GM19395 (cell line): ENCODE measurements at regions not wholly inside any gene's neighbourhood (a gene's known extent, or its start where the extent isn't known, plus 50 kb on each side); places are given as distances from the start of the nearest gene placed in this dataset.

ENCODE experiments used
- ATAC-seq: cut with Tn5 transposase; IDR thresholded peaks from one replicate; pipeline ENCODE4 v1.9.1; 2021; ENCODE audit warnings: mild to moderate bottlenecking, moderate library complexity; ENCODE audit not compliant: unreplicated experiment

- no peak for ATAC-seq
These were observed 303.3 kb downstream of the ARRDC4 start for GRCh38 chr15:98263787-98264186.

- no peak for ATAC-seq
These were observed 305.8 kb downstream of the ARRDC4 start for GRCh38 chr15:98266295-98266694.

- no peak for ATAC-seq
These were observed 307.7 kb downstream of the ARRDC4 start for GRCh38 chr15:98268163-98268562.

- no peak for ATAC-seq
These were observed 312.1 kb downstream of the ARRDC4 start for GRCh38 chr15:98272625-98273024.

GRCh38 chr15:98276018-98276417, 315.5 kb downstream of the ARRDC4 start:
- no peak for ATAC-seq

GRCh38 chr15:98277602-98278001, 317.1 kb downstream of the ARRDC4 start:
- ATAC-seq: no peak

- no peak for ATAC-seq
These were observed 319.9 kb downstream of the ARRDC4 start for GRCh38 chr15:98280284-98280975.

- ATAC-seq: no peak
These were observed 320.6 kb downstream of the ARRDC4 start for GRCh38 chr15:98281130-98281529.

GRCh38 chr15:98282656-98283332, 322.3 kb downstream of the ARRDC4 start:
- no peak for ATAC-seq

GRCh38 chr15:98286200-98286599, 325.7 kb downstream of the ARRDC4 start:
- no peak for ATAC-seq

- no peak for ATAC-seq
These were observed 326.3 kb downstream of the ARRDC4 start for GRCh38 chr15:98286831-98287230.

GRCh38 chr15:98288091-98288590, 327.6 kb downstream of the ARRDC4 start:
- ATAC-seq: no peak

GRCh38 chr15:98289747-98290146, 329.2 kb downstream of the ARRDC4 start:
- no peak for ATAC-seq

GRCh38 chr15:98292442-98293240, 332.1 kb downstream of the ARRDC4 start:
- peak; percentile 77 for ATAC-seq

GRCh38 chr15:98294126-98294525, 333.6 kb downstream of the ARRDC4 start:
- ATAC-seq: no peak

GRCh38 chr15:98295101-98295759, 334.7 kb downstream of the ARRDC4 start:
- ATAC-seq: peak; percentile 58

- ATAC-seq: no peak
These were observed 336.1 kb downstream of the ARRDC4 start for GRCh38 chr15:98296653-98297052.

- ATAC-seq: no peak
These were observed 343.9 kb downstream of the ARRDC4 start for GRCh38 chr15:98304371-98304770.

GRCh38 chr15:98308117-98308516, 340.2 kb upstream of the IGF1R start:
- no peak for ATAC-seq

GRCh38 chr15:98311566-98312188, 336.7 kb upstream of the IGF1R start:
- peak; percentile 90 for ATAC-seq

- no peak for ATAC-seq
These were observed 335.4 kb upstream of the IGF1R start for GRCh38 chr15:98312913-98313312.
